ENCODE measurements at regions not wholly inside any gene's neighbourhood (a gene's known extent, or its start where the extent isn't known, plus 50 kb on each side); places are given as distances from the start of the nearest gene placed in this dataset.
A peak's percentile ranks its signal among the peaks of the same experiment; 100 is the strongest.

DNA sequence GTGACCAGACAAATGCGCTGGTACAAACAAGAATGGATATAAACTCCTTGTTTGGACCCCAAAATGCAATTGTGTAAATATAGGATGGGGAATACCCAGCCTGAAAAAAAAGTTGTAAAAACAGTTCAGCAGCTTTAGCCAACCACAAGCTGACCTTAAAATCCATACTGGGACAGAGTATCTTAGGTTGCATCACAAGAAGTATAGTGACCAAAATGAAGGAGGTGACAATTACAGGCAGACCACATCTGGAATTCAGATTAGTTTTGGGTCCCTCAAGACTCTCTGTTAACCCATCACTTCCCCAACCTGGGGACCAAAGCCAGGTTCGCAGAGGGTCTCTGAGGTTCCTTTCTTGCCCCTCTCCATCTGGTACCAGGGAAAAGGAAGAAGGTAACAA lies 115.9 kb upstream of the PRR20G start:
- DNase-seq (ENCODE audit: low read depth, low spot score) (no peak), ATAC-seq (no peak)
- Histone ChIP-seq H3K9me2 (ENCODE audit: insufficient read depth) (no peaks in the 10 kb centered on the region), H3K9me3 (ENCODE audit: control insufficient read depth in 1 of 2, insufficient read depth in 1 of 2, low read depth in 1 of 2, low read length in 2 of 2) (no peaks in the 10 kb centered on the region), H3K36me3 (ENCODE audit: control insufficient read depth in 1 of 2, insufficient read depth in 2 of 2, low read length in 2 of 2) (no peaks in the 10 kb centered on the region), H3K79me2 (ENCODE audit: insufficient read depth, low read length) (no peaks in the 10 kb centered on the region), H3K4me2 (ENCODE audit: low read length) (peak overlapping the region; percentile 59), H3K9ac (ENCODE audit: low read length) (no peak overlapping the region), H3K27ac (ENCODE audit: low read depth, low read length) (no peak overlapping the region), H2AFZ (ENCODE audit: low read depth, low read length, poor library complexity, severe bottlenecking) (no peak overlapping the region), H3K4me3 (replicated peaks in 1 of 2; ENCODE audit: low read depth in 1 of 2, low read length in 2 of 2) (no peak overlapping the region), H3K27me3 (ENCODE audit: insufficient read depth, low read length) (no peaks in the 10 kb centered on the region), H3K4me1 (ENCODE audit: control insufficient read depth in 1 of 2, insufficient read depth in 2 of 2, low read length in 2 of 2) (peaks cover 16 to 48% of the 10 kb centered on the region in 2 experiments), H4K20me1 (ENCODE audit: insufficient read depth) (no peaks in the 10 kb centered on the region)
- TF ChIP-seq ZNF274 (IDR thresholded peaks at IDR 0.05; ENCODE audit: low read depth, low read length) (no peak), POLR2A (IDR thresholded peaks at IDR 0.05; ENCODE audit: borderline replicate concordance, extremely low read depth, insufficient read depth, insufficient read length) (no peak), SRF (IDR thresholded peaks at IDR 0.05; ENCODE audit: low read depth) (no peak), SP1 (IDR thresholded peaks at IDR 0.05; ENCODE audit: low read depth) (no peak; the same call in 1 of the 2 replicates), EGR1 (IDR thresholded peaks at IDR 0.05; ENCODE audit: low read depth) (no peak)
- TF ChIP-seq, protein P1, sequence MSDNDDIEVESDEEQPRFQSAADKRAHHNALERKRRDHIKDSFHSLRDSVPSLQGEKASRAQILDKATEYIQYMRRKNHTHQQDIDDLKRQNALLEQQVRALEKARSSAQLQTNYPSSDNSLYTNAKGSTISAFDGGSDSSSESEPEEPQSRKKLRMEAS (IDR thresholded peaks at IDR 0.05) = 0 out of 2 replicates have a peak, but pooled peaks have one; percentile 1
- CTCF ChIA-PET = interaction anchor here (0.7 kb wide), 1 partner anchor 52 kb away, joined by 3 read pairs; no protein-coding TSS in a partner anchor
- intact Hi-C loops (cut with micrococcal nuclease) = no loop called here
- RAD21 ChIA-PET (ENCODE audit: low non-redundant PET in 1 of 2, low total read pairs in 2 of 2, uncharacterized antibody in 2 of 2, unreplicated experiment in 2 of 2) = no interaction called here
- POLR2A ChIA-PET = no interaction called here
- BruUV-seq (replicated peaks) = no TSS peak

DNA sequence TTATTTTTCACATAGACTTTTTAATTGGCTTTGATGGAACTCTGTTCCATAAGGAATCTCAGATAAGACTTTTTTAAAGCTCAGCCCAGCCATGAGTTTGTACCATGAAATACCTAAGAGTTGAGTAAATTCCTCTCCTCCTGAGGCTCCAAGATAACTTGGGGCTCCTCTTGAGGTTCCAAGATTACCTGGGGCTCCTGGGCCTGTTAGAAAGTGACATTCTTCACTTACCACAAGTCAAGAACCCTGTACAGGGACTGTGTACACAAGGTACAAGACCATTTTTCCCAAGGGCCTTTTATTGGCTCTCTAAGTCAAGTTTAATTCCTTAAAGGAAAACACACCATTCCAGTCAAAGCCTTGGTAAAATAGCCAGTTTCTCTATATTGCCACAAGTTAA lies 111.3 kb upstream of the PRR20G start:
- Histone ChIP-seq H3K27ac (ENCODE audit: low read depth, low read length) (no peak overlapping the region), H3K27me3 (ENCODE audit: insufficient read depth, low read length) (no peaks in the 10 kb centered on the region), H2AFZ (ENCODE audit: low read depth, low read length, poor library complexity, severe bottlenecking) (no peak overlapping the region), H3K4me3 (replicated peaks in 1 of 2; ENCODE audit: low read depth in 1 of 2, low read length in 2 of 2) (no peak overlapping the region), H3K9me3 (ENCODE audit: control insufficient read depth in 1 of 2, insufficient read depth in 1 of 2, low read depth in 1 of 2, low read length in 2 of 2) (no peaks in the 10 kb centered on the region), H3K36me3 (ENCODE audit: control insufficient read depth in 1 of 2, insufficient read depth in 2 of 2, low read length in 2 of 2) (no peaks in the 10 kb centered on the region), H3K79me2 (ENCODE audit: insufficient read depth, low read length) (no peaks in the 10 kb centered on the region), H3K4me2 (ENCODE audit: low read length) (no peak overlapping the region), H3K4me1 (ENCODE audit: control insufficient read depth in 1 of 2, insufficient read depth in 2 of 2, low read length in 2 of 2) (peaks cover 7 to 19% of the 10 kb centered on the region in 2 experiments), H4K20me1 (ENCODE audit: insufficient read depth) (no peaks in the 10 kb centered on the region), H3K9ac (ENCODE audit: low read length) (no peak overlapping the region), H3K9me2 (ENCODE audit: insufficient read depth) (no peaks in the 10 kb centered on the region)
- RAD21 ChIA-PET (ENCODE audit: low non-redundant PET in 1 of 2, low total read pairs in 2 of 2, uncharacterized antibody in 2 of 2, unreplicated experiment in 2 of 2) = no interaction called here
- ATAC-seq = no peak
- intact Hi-C loops (cut with micrococcal nuclease) = no loop called here
- POLR2A ChIA-PET = no interaction called here
- no peak for DNase-seq (ENCODE audit: low read depth, low spot score)
- no peak for TF ChIP-seq POLR2AphosphoS5 (IDR thresholded peaks at IDR 0.05; ENCODE audit: low read depth, low read length)
- no peak for TF ChIP-seq JUND (IDR thresholded peaks at IDR 0.05)
- TF ChIP-seq, protein P2, sequence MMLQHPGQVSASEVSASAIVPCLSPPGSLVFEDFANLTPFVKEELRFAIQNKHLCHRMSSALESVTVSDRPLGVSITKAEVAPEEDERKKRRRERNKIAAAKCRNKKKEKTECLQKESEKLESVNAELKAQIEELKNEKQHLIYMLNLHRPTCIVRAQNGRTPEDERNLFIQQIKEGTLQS (IDR thresholded peaks at IDR 0.05) = no peak
- no peak for TF ChIP-seq EGR1 (IDR thresholded peaks at IDR 0.05; ENCODE audit: low read depth)
- TF ChIP-seq, protein P3, sequence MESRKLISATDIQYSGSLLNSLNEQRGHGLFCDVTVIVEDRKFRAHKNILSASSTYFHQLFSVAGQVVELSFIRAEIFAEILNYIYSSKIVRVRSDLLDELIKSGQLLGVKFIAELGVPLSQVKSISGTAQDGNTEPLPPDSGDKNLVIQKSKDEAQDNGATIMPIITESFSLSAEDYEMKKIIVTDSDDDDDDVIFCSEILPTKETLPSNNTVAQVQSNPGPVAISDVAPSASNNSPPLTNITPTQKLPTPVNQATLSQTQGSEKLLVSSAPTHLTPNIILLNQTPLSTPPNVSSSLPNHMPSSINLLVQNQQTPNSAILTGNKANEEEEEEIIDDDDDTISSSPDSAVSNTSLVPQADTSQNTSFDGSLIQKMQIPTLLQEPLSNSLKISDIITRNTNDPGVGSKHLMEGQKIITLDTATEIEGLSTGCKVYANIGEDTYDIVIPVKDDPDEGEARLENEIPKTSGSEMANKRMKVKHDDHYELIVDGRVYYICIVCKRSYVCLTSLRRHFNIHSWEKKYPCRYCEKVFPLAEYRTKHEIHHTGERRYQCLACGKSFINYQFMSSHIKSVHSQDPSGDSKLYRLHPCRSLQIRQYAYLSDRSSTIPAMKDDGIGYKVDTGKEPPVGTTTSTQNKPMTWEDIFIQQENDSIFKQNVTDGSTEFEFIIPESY (IDR thresholded peaks at IDR 0.05; ENCODE audit: extremely low read depth, insufficient replicate concordance, low read length) = no peak
- no peak for TF ChIP-seq SRF (IDR thresholded peaks at IDR 0.05; ENCODE audit: low read depth)
- TF ChIP-seq, protein P4, sequence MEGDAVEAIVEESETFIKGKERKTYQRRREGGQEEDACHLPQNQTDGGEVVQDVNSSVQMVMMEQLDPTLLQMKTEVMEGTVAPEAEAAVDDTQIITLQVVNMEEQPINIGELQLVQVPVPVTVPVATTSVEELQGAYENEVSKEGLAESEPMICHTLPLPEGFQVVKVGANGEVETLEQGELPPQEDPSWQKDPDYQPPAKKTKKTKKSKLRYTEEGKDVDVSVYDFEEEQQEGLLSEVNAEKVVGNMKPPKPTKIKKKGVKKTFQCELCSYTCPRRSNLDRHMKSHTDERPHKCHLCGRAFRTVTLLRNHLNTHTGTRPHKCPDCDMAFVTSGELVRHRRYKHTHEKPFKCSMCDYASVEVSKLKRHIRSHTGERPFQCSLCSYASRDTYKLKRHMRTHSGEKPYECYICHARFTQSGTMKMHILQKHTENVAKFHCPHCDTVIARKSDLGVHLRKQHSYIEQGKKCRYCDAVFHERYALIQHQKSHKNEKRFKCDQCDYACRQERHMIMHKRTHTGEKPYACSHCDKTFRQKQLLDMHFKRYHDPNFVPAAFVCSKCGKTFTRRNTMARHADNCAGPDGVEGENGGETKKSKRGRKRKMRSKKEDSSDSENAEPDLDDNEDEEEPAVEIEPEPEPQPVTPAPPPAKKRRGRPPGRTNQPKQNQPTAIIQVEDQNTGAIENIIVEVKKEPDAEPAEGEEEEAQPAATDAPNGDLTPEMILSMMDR (IDR thresholded peaks at IDR 0.05 in 2 of 3, conservative IDR thresholded peaks at IDR 0.05 in 1 of 3; ENCODE audit: borderline replicate concordance in 1 of 3, insufficient read depth in 1 of 3, low read depth in 2 of 3, low read length in 2 of 3) = no peak
- TF ChIP-seq EZH2 (IDR thresholded peaks at IDR 0.05) = no peak
- TF ChIP-seq POLR2A (IDR thresholded peaks at IDR 0.05; ENCODE audit: borderline replicate concordance, extremely low read depth, insufficient read depth, insufficient read length) = no peak
- no peak for TF ChIP-seq YY1 (IDR thresholded peaks at IDR 0.05; ENCODE audit: extremely low read depth, insufficient replicate concordance, low read depth, low read length)
- CTCF ChIA-PET = no interaction called here
- no TSS peak for BruUV-seq (replicated peaks)

Data from HCT116 (cell line).